SK-N-SH (cell line): ENCODE measurements at regions not wholly inside any gene's neighbourhood (a gene's known extent, or its start where the extent isn't known, plus 50 kb on each side); places are given as distances from the start of the nearest gene placed in this dataset.

ENCODE experiments used
- CTCF ChIA-PET: fragments of 300-600, 350-600 bp; formaldehyde crosslinking; extraction: SDS; loops from one replicate; lab custom pipeline; 2021; lab: Yijun Ruan, JAX
- POLR2A ChIA-PET: fragments of 350-600 bp; sonication (Branson Sonifier 250); formaldehyde crosslinking; extraction: SDS; loops from one replicate; lab custom pipeline; 2020; ENCODE audit warnings: antibody characterized with exemption, inconsistent platforms; lab: Yijun Ruan, JAX
- DNase-seq: peaks from one replicate; pipeline ENCODE4 v3.0.0; 2012
- H2AFZ ChIP-seq: fragments of 200-600 bp; sonication (generic); 2 replicates; pipeline ENCODE4 v1.8.1; 2016; ENCODE audit warnings: antibody characterized with exemption, mild to moderate bottlenecking, low read depth
- H3F3A ChIP-seq: fragments of 200-600 bp; sonication (generic); replicated peaks from 2 replicates; pipeline ENCODE3; 2016; ENCODE audit warnings: antibody characterized with exemption, mild to moderate bottlenecking; ENCODE audit not compliant: insufficient read depth
- H3K27ac ChIP-seq, 2 experiments: fragments of 200-500 bp in 1 of 2; fragments of 200-600 bp in 1 of 2; sonication (Bioruptor generic) in 1 of 2; sonication (generic), shearing (Covaris generic) in 1 of 2; 2 replicates each; pipeline versions ENCODE4 v1.5.1 to v1.6.1; 2014 to 2016; ENCODE audit warnings: low read depth in 2 of 2, inconsistent platforms in 1 of 2, low read length in 1 of 2, mild to moderate bottlenecking in 1 of 2, mixed read lengths in 1 of 2
- H3K27me3 ChIP-seq: fragments of 200-600 bp; sonication (generic), shearing (Covaris generic); 2 replicates; pipeline ENCODE4 v1.6.1; 2016; ENCODE audit warnings: mixed run types; ENCODE audit not compliant: insufficient read depth
- H3K36me3 ChIP-seq, 2 experiments: fragments of 200-500 bp in 1 of 2; fragments of 200-600 bp in 1 of 2; sonication (Bioruptor generic) in 1 of 2; sonication (generic) in 1 of 2; replicated peaks in 1 of 2; 2 replicates each; pipeline versions ENCODE3 to v1.5.1; 2014 to 2016; ENCODE audit warnings: low read length in 1 of 2, mild to moderate bottlenecking in 1 of 2; ENCODE audit not compliant: insufficient read depth in 2 of 2, control insufficient read depth in 1 of 2
- H3K4me1 ChIP-seq, 2 experiments: fragments of 200-500 bp in 1 of 2; fragments of 200-600 bp in 1 of 2; sonication (Bioruptor generic) in 1 of 2; sonication (generic), shearing (Covaris generic) in 1 of 2; 2 replicates each; pipeline versions ENCODE4 v1.5.1 to v1.6.1; 2014 to 2016; ENCODE audit warnings: low read depth in 1 of 2, low read length in 1 of 2, mixed run types in 1 of 2; ENCODE audit not compliant: insufficient read depth in 2 of 2, control insufficient read depth in 1 of 2
- H3K4me2 ChIP-seq: fragments of 200-600 bp; sonication (generic), shearing (Covaris generic); 2 replicates; pipeline ENCODE4 v1.6.1; 2017; ENCODE audit warnings: mixed run types
- H3K4me3 ChIP-seq, 2 experiments: fragments of 200-500 bp in 1 of 2; fragments of 200-600 bp in 1 of 2; sonication (Bioruptor generic) in 1 of 2; sonication (generic), shearing (Covaris generic) in 1 of 2; 2 replicates each; pipeline versions ENCODE4 v1.5.1 to v1.8.1; 2014 to 2016; ENCODE audit warnings: low read depth in 2 of 2, inconsistent platforms in 1 of 2, low read length in 1 of 2, mild to moderate bottlenecking in 1 of 2, mixed read lengths in 1 of 2, moderate library complexity in 1 of 2
- H3K79me2 ChIP-seq: fragments of 200-600 bp; sonication (generic); 2 replicates; pipeline ENCODE4 v1.8.1; 2017; ENCODE audit warnings: mild to moderate bottlenecking; ENCODE audit not compliant: insufficient read depth
- H3K9ac ChIP-seq: fragments of 200-600 bp; sonication (generic); 2 replicates; pipeline ENCODE4 v1.6.1; 2017; ENCODE audit warnings: mixed run types
- H3K9me2 ChIP-seq: fragments of 200-600 bp; sonication (generic); 2 replicates; pipeline ENCODE4 v1.6.1; 2017; ENCODE audit warnings: mixed run types
- H3K9me3 ChIP-seq: fragments of 200-600 bp; sonication (generic); 2 replicates; pipeline ENCODE4 v1.6.1; 2017; ENCODE audit warnings: mixed run types, mild to moderate bottlenecking, moderate library complexity
- H4K20me1 ChIP-seq: fragments of 200-600 bp; sonication (generic); 2 replicates; pipeline ENCODE4 v1.6.1; 2017; ENCODE audit warnings: mild to moderate bottlenecking, mixed run types; ENCODE audit not compliant: insufficient read depth
- CHD2 ChIP-seq: fragments of 150-350 bp; IDR thresholded peaks from 2 replicates; pipeline ENCODE4 v1.6.1; 2018; ENCODE audit warnings: low read length; ENCODE audit not compliant: partially characterized antibody
- ELF1 ChIP-seq: IDR thresholded peaks from 2 replicates; pipeline ENCODE4 v1.4.0; 2012
- GABPA ChIP-seq: IDR thresholded peaks from 2 replicates; pipeline ENCODE4 v1.4.0; 2012; ENCODE audit warnings: low read depth, mild to moderate bottlenecking
- GATA2 ChIP-seq: sonication (generic); formaldehyde crosslinking; IDR thresholded peaks from 2 replicates; pipeline ENCODE4 v1.5.0; 2020; ENCODE audit warnings: mild to moderate bottlenecking, missing genetic modification reagents
- MXI1 ChIP-seq: IDR thresholded peaks from 2 replicates; pipeline ENCODE4 v1.6.1; 2012; ENCODE audit warnings: mild to moderate bottlenecking, low read depth, low read length, improper control_type of control experiment
- NFIC ChIP-seq: IDR thresholded peaks from 2 replicates; pipeline ENCODE4 v1.4.0; 2012; ENCODE audit warnings: borderline replicate concordance
- POLR2AphosphoS5 ChIP-seq: IDR thresholded peaks from 2 replicates; pipeline ENCODE4 v1.6.1; 2012; ENCODE audit warnings: low read depth, low read length
- SIN3A ChIP-seq: IDR thresholded peaks from 2 replicates; pipeline ENCODE4 v1.6.1; 2012; ENCODE audit warnings: low read depth, mild to moderate bottlenecking, low read length, moderate library complexity, borderline replicate concordance
- TEAD4 ChIP-seq: IDR thresholded peaks from 2 replicates; pipeline ENCODE4 v1.4.0; 2012; ENCODE audit warnings: mild to moderate bottlenecking, borderline replicate concordance; ENCODE audit not compliant: insufficient read depth
- whole genome bisulfite sequencing: methylation state at CpG from one replicate; pipeline ENCODE4 v1.1.6; 2017; ENCODE audit warnings: low lambda C conversion rate; 5-methylcytosine and 5-hydroxymethylcytosine counted together
- TF ChIP-seq, protein P1 (sequence below): IDR thresholded peaks from 2 replicates; pipeline ENCODE4 v1.4.0; 2012; ENCODE audit warnings: low read depth
- TF ChIP-seq, protein P2 (sequence below): fragments of 150-350 bp; IDR thresholded peaks from 2 replicates; pipeline ENCODE4 v1.6.1; 2016; ENCODE audit warnings: mild to moderate bottlenecking, low read depth, low read length
- TF ChIP-seq, protein P3 (sequence below): IDR thresholded peaks from 2 replicates; pipeline ENCODE4 v1.6.1; 2012; ENCODE audit warnings: mild to moderate bottlenecking, low read depth, low read length, moderate library complexity

DNA sequence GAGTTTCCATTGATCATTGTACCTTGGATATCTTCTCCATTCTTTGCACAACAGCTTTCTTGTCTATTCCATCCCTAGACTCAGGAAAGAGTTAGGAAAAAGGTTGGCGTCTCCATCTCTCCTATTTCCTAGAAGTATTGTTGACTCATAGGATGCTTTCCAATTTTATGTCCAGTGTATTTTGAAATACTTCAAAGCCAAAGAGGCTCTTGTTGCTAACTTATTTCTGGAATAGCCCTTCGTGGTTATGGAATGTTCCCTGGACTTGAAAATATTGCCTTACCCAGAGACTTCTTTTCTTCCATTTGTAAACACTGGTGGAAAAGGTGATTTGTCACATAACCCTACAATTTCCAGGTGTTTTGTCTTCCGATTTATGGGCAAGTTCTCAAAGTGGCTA is 402.3 kb upstream of the ZNF608 start:
- no peak for DNase-seq
- Histone ChIP-seq H3K36me3 (no peaks in the 10 kb centered on the region), H3K27me3 (no peaks in the 10 kb centered on the region), H3K27ac (no peak overlapping the region; a peak in 1 of 4 replicates), H3K9me3 (no peaks in the 10 kb centered on the region), H3K9ac (no peak overlapping the region), H3K4me3 (no peak overlapping the region), H3K9me2 (no peaks in the 10 kb centered on the region; the same call in 1 of the 2 replicates), H3K4me2 (no peak overlapping the region), H3K4me1 (peaks cover 0 to 17% of the 10 kb centered on the region in 2 experiments; a peak in 2 of 4 replicates), H3F3A (no peaks in the 10 kb centered on the region), H4K20me1 (no peaks in the 10 kb centered on the region), H3K79me2 (no peaks in the 10 kb centered on the region), H2AFZ (no peak overlapping the region)
- TF ChIP-seq, protein P1, sequence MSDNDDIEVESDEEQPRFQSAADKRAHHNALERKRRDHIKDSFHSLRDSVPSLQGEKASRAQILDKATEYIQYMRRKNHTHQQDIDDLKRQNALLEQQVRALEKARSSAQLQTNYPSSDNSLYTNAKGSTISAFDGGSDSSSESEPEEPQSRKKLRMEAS, result no peak
- TF ChIP-seq GABPA, result no peak
- TF ChIP-seq, protein P2, sequence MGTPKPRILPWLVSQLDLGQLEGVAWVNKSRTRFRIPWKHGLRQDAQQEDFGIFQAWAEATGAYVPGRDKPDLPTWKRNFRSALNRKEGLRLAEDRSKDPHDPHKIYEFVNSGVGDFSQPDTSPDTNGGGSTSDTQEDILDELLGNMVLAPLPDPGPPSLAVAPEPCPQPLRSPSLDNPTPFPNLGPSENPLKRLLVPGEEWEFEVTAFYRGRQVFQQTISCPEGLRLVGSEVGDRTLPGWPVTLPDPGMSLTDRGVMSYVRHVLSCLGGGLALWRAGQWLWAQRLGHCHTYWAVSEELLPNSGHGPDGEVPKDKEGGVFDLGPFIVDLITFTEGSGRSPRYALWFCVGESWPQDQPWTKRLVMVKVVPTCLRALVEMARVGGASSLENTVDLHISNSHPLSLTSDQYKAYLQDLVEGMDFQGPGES, result no peak
- no peak for TF ChIP-seq ELF1
- no peak for TF ChIP-seq GATA2 (CRISPR knock-in tag)
- WGBS, result 84% methylated on average over 3 of the region's 3 CpGs
- CTCF ChIA-PET, result no interaction called here
- POLR2A ChIA-PET, result no interaction called here

DNA sequence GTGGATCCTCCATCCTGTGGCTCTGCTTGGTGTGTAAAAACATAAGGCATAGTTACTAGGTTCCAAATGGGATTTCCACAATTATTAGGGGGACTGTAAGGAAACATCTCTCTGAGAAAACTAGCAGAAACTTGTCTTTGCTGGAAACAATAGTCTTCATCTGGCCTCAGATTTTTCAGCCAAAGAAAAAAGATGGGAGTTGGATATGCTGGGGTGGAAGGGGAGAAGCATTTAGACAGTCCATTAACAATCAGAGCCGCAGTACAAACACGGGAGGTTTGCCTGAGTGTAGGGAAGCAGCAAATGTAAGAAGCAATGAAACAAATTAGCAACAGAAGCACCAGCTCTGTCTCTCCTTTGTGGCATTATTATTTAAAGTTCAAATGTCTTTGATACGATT is 402.7 kb upstream of the ZNF608 start:
- WGBS, result 40% methylated on average over 3 of the region's 3 CpGs
- CTCF ChIA-PET, result no interaction called here
- no peak overlapping the region for H2AFZ ChIP-seq
- no peaks in the 10 kb centered on the region for H3K79me2 ChIP-seq
- POLR2A ChIA-PET, result interaction anchor here (0.6 kb wide), 1 partner anchor 400 kb away, joined by 3 read pairs; no protein-coding TSS in a partner anchor
- no peaks in the 10 kb centered on the region for H3K36me3 ChIP-seq
- no peaks in the 10 kb centered on the region for H4K20me1 ChIP-seq
- no peak overlapping the region for H3K4me2 ChIP-seq
- H3K4me3 ChIP-seq, result no peak overlapping the region
- peaks cover 0 to 17% of the 10 kb centered on the region in 2 experiments; a peak in 2 of 4 replicates for H3K4me1 ChIP-seq
- TF ChIP-seq POLR2AphosphoS5, result no peak
- TF ChIP-seq CHD2, result no peak
- TF ChIP-seq, all 33 proteins: peak for 0
- H3K9ac ChIP-seq, result no peak overlapping the region
- DNase-seq, result peak; percentile 4
- H3K27ac ChIP-seq, result peak overlapping the region in 1 of 2 experiments; percentile 68; a peak in 2 of 4 replicates
- H3F3A ChIP-seq, result no peaks in the 10 kb centered on the region
- no peaks in the 10 kb centered on the region for H3K9me3 ChIP-seq
- H3K9me2 ChIP-seq, result no peaks in the 10 kb centered on the region; the same call in 1 of the 2 replicates
- no peaks in the 10 kb centered on the region for H3K27me3 ChIP-seq

DNA sequence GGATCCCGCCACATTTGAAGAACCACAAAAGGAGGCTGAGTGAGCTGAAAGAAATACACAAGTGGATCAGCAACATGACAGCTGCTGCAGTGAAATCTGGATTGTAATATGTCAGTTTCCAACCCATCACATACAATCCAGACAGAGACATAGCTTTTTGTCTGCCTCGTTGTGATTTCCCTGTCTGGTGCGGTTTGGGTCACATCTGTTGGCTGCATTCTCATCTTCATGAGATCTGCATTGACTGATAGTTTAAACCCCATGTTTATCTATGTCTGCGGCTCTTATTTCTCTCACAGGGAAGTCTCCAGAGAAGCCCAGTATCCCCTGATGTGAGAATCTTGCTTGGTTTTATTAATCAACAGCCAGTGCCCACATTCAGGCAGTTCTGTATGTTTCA is 403.1 kb upstream of the ZNF608 start:
- Histone ChIP-seq H3K4me2 (no peak overlapping the region), H2AFZ (no peak overlapping the region), H3K79me2 (no peaks in the 10 kb centered on the region), H4K20me1 (no peaks in the 10 kb centered on the region), H3K36me3 (no peaks in the 10 kb centered on the region), H3K9me2 (no peaks in the 10 kb centered on the region; the same call in 1 of the 2 replicates), H3K9ac (no peak overlapping the region), H3K27ac (peak overlapping the region in 1 of 2 experiments; percentile 68; a peak in 2 of 4 replicates), H3K4me3 (no peak overlapping the region), H3K4me1 (peaks cover 0 to 17% of the 10 kb centered on the region in 2 experiments; a peak in 2 of 4 replicates), H3K27me3 (no peaks in the 10 kb centered on the region), H3F3A (no peaks in the 10 kb centered on the region), H3K9me3 (no peaks in the 10 kb centered on the region)
- ChIA-PET CTCF (no interaction called here), POLR2A (interaction anchor here (0.6 kb wide), 1 partner anchor 401 kb away, joined by 3 read pairs; no protein-coding TSS in a partner anchor)
- peak; percentile 30 for DNase-seq
- WGBS, result 52% methylated on average over 4 of the region's 4 CpGs
- peak; percentile 21; the same call in 1 of the 2 replicates for TF ChIP-seq MXI1
- TF ChIP-seq TEAD4, result no peak
- TF ChIP-seq, protein P2, result no peak
- no peak for TF ChIP-seq NFIC
- TF ChIP-seq ELF1, result no peak
- TF ChIP-seq, protein P1, result no peak
- TF ChIP-seq, protein P3, sequence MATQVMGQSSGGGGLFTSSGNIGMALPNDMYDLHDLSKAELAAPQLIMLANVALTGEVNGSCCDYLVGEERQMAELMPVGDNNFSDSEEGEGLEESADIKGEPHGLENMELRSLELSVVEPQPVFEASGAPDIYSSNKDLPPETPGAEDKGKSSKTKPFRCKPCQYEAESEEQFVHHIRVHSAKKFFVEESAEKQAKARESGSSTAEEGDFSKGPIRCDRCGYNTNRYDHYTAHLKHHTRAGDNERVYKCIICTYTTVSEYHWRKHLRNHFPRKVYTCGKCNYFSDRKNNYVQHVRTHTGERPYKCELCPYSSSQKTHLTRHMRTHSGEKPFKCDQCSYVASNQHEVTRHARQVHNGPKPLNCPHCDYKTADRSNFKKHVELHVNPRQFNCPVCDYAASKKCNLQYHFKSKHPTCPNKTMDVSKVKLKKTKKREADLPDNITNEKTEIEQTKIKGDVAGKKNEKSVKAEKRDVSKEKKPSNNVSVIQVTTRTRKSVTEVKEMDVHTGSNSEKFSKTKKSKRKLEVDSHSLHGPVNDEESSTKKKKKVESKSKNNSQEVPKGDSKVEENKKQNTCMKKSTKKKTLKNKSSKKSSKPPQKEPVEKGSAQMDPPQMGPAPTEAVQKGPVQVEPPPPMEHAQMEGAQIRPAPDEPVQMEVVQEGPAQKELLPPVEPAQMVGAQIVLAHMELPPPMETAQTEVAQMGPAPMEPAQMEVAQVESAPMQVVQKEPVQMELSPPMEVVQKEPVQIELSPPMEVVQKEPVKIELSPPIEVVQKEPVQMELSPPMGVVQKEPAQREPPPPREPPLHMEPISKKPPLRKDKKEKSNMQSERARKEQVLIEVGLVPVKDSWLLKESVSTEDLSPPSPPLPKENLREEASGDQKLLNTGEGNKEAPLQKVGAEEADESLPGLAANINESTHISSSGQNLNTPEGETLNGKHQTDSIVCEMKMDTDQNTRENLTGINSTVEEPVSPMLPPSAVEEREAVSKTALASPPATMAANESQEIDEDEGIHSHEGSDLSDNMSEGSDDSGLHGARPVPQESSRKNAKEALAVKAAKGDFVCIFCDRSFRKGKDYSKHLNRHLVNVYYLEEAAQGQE, result no peak
- TF ChIP-seq SIN3A, result no peak
- peak; percentile 55 for TF ChIP-seq GATA2 (CRISPR knock-in tag)
